GM12892 (cell line): ENCODE measurements at regions not wholly inside any gene's neighbourhood (a gene's known extent, or its start where the extent isn't known, plus 50 kb on each side); places are given as distances from the start of the nearest gene placed in this dataset.
"Not testable (repeated sequence)": the region's sequence is repeated elsewhere in the genome, so short reads cannot be mapped to it uniquely, and the experiment has no call there.

Source experiments
- DNase-seq: peaks from one replicate; pipeline ENCODE4 v3.0.0; 2011; ENCODE audit not compliant: insufficient read length
- FAIRE-seq: peaks from 2 replicates; lab custom pipeline; 2011; peaks lifted over from hg19 to GRCh38; lab: Jason Lieb, UNC
- POLR2A ChIP-seq: IDR thresholded peaks from 2 replicates; pipeline ENCODE4 v1.6.1; 2011; ENCODE audit warnings: low read depth, low read length, control low read depth
- POLR2AphosphoS5 ChIP-seq: IDR thresholded peaks from 2 replicates; pipeline ENCODE4 v1.6.1; 2011; ENCODE audit warnings: low read depth, low read length, control low read depth
- TAF1 ChIP-seq: IDR thresholded peaks from 2 replicates; pipeline ENCODE4 v1.6.1; 2011; ENCODE audit warnings: low read depth, mild to moderate bottlenecking, control low read depth, low read length, borderline replicate concordance

DNA sequence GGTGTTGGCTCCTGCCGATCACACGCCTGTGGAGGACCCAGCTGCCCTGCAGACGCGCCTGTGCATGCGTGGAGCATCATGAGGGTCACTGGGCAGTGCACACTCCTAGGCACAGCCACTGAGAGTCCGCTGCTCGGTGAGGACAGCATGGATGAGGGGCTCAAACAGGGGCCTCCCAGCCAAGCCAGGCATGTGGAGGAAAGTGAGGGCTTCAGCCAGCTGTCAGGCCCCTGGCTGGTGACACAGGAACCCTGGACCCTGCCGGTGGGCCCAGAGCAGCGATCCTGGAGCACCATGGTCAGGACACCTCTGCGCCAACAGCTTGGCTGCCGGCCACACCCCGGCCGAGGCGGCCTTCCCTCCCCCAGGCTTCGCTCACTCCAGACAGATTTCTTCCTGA is 171.2 kb downstream of the RTP5 start:
- FAIRE-seq, result no peak
- no peak for TF ChIP-seq POLR2A
- no peak for TF ChIP-seq TAF1
- TF ChIP-seq POLR2AphosphoS5, result no peak
- DNase-seq, result no peak

DNA sequence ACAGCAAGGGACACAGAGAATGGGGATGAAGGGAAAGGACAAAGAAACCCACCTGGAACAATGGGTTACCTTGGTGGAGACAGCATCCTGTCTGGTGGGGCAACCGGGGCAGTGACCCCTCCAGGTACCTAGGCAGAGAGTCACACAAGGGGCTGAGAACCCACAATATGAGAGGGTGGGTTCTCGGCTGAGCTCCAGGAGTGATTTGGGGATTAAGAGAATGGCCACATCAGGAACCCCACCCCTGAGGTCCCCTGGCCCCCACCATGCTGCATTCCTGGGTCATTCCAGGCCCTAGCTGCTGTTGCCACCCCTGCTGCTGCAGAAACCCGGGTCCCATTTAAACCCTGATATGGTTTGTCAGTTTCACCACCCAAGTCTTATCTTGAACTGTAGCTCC is 172.3 kb downstream of the RTP5 start:
- TF ChIP-seq POLR2AphosphoS5 (no peak), TAF1 (no peak), POLR2A (no peak)
- FAIRE-seq (no peak), DNase-seq (no peak)

DNA sequence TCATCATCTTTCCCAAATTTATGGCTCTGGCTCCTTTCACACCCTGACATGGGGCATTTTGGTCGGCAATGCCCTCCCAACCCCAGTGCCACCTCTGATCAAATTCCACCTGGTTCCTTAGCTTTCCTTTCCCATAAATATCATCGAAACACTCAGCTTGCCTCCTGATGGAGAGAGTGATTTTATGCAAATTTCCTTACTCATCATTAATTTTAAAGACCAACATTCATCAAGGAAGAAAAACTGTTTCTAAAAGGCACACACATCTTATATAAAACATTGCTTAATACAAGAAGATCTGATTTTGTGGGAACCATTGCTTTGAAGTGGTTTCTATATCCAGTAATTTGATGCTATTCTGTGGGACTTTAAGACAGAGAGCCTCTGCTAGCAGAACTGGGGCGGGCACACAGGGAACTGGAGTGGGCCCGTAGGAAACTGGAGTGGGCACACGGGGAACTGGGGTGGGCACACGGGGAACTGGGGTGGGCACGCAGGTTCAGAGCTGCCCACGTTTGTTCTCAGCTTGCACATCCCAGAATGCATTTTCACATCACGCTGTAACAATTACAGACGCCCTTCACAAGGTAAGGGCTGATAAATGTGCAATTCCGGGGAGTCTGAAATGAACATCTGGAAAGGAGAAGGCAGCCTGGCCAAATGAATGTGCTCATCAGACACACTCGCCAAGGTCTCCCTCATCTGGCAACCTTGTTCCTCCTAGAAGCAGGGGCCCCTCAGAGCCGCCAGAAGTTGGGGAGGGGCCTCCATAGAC is 174.2 kb downstream of the RTP5 start:
- no peak for TF ChIP-seq TAF1
- no peak for TF ChIP-seq POLR2AphosphoS5
- TF ChIP-seq POLR2A, result no peak
- DNase-seq, result no peak
- no peak for FAIRE-seq

DNA sequence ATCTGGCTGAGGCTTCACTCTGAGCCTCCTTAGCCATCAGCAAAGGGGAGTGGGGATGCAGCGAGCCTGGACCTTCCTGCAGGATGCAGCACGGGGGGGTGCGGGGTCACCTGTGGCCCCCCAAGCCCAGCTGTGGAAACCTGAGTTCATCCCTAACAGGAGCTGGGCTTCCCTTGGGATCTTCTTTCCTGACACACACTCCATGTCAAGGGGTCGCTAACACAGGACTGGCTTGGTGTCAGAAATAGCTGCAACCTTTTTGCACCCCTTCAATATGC is 174.7 kb downstream of the RTP5 start:
- no peak for TF ChIP-seq TAF1
- TF ChIP-seq POLR2AphosphoS5, result no peak
- no peak for TF ChIP-seq POLR2A
- no peak for FAIRE-seq
- no peak for DNase-seq

DNA sequence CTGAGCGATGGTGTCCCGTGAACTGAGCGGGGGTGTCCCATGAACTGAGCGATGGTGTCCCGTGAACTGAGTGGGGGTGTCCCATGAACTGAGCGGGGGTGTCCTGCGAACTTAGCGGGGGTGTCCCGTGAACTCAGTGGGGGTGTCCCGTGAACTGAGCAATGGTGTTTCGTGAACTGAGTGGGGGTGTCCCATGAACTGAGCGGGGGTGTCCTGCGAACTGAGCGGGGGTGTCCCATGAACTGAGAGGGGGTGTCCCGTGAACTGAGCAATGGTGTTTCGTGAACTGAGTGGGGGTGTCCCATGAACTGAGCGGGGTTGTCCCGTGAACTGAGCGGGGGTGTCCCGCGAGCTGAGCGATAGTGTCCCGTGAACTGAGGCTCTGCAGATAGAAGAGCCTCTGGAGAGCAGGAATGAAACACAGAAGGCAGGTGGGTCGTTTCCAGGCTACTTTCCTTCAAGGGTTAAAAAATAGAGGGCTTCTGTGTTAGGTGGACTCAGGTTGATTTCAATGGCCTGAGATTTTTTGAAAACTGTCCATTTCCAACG is 176.1 kb downstream of the RTP5 start:
- not testable (repeated sequence) for FAIRE-seq, DNase-seq

DNA sequence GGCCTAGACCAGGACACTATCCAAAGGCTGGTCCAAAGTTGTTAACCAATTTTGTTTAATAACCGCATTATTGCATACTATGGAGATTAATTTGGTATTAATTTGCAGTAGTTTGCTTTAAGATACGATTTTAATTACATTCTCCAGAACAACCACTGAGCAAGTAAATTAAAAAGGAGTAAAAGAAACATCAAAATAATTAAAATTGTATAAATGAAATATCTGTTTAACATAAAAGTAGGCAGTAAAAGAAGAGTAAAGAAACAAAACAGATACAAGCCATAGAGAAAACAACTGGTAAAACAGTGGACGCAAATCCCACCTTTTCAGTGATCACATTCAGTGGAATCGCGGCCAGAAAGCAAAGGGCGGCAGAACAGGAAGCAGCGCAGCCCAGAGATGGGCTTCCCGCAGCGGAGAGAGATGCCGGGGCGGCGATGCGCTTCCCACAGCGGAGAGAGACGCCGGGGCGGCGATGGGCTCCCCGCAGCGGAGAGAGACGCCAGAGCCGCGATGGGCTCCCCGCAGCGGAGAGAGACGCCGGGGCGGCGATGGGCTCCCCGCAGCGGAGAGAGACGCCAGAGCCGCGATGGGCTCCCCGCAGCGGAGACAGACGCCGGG is 176.8 kb downstream of the RTP5 start:
- DNase-seq (no peak), FAIRE-seq (no peak)
- TF ChIP-seq POLR2AphosphoS5 (no peak), POLR2A (no peak), TAF1 (no peak)

DNA sequence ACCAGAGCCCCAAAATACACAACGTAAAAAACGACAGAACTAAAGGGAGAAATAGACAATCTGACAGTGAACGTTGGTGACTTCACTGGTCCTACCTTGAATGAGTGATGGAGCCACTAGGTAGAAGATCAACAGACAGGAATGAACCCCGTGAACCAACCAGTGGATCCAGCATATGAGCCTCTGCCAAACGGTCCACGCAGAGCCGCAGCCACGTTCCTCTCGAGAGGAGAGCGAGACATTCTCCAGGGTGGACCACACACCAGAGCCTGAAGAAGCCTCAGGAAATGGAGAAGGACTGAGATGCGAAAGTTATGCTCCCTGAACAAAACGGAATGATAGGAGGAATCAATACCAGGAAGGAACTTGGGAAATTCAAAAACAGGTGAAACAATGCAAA is 178.4 kb downstream of the RTP5 start:
- TF ChIP-seq TAF1, result no peak
- TF ChIP-seq POLR2AphosphoS5, result no peak
- no peak for TF ChIP-seq POLR2A
- no peak for FAIRE-seq
- no peak for DNase-seq

DNA sequence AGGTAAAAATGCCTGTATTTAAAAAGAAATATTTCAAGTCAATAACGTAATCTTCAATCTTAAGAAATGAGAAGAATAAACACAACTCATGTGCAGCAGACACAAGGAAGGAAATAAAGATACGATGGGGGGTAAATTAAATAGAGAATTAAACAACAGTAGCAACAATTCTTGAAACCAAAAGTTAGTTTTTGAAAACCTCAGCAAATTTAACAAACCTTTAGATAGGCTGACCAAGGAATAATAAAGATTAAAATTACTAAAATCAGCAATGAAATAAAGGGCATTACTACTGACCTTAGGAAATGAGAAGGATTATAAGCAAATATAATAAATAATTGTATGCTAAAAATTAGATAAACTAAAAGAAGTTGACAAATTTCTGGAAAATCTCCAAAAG is 178.9 kb downstream of the RTP5 start:
- TF ChIP-seq POLR2A, result no peak
- TF ChIP-seq POLR2AphosphoS5, result no peak
- no peak for TF ChIP-seq TAF1
- DNase-seq (no peak), FAIRE-seq (no peak)

DNA sequence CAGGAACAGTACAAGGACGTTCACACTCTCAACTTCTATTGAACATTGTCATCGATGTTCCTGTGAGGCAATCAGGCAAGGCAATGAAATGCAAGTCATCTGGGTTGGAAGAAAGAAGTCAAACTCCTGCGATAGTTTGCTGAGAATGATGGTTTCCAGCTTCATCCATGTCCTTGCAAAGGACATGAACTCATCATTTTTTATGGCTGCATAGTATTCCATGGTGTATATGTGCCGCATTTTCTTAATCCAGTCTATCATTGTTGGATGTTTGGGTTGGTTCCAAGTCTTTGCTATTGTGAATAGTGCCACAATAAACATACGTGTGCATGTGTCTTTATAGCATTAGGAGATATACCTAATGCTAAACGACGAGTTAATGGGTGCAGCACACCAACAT is 180.0 kb downstream of the RTP5 start:
- not testable (repeated sequence) for DNase-seq, FAIRE-seq

DNA sequence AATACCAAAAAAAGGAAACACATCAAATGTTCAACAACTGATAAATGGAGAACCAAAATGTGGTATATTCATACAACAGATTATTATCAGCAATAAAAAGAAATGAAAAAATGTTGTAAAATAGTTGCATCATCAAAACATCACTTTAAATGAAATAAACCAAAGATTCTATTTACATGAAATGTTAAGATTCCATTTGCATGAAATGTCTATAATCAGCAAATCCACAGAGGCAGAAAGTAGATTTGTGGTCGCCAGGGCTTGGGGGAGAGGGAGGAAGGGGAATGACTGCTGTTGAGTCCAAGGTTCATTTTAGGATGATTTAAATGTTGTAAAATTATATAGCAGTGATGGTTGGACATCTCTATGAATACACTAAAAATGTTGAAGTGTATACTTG is 181.9 kb downstream of the RTP5 start:
- DNase-seq, result no peak
- no peak for FAIRE-seq
- TF ChIP-seq POLR2AphosphoS5 (no peak), TAF1 (no peak), POLR2A (no peak)

DNA sequence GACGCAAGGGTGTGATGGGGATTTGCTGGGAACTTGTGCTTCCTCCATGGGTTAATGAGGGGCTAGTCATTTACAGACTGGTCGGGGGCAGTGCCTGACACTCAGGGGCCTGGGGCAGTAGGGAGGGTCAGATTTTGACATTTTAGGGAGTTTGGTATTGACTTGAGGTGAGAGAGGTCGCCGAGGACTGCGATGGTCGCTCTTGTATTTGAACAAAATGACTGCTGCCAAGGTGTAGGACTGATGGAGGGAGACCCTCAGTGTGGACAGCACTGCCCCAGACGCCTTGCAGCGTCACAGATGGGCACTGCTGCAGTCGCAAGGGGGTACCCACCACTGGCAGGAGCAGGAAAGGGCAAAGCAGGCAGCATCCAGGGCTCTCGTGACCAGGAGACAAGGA is 182.9 kb downstream of the RTP5 start:
- FAIRE-seq (no peak), DNase-seq (no peak)
- TF ChIP-seq POLR2AphosphoS5 (no peak), POLR2A (no peak), TAF1 (no peak)

DNA sequence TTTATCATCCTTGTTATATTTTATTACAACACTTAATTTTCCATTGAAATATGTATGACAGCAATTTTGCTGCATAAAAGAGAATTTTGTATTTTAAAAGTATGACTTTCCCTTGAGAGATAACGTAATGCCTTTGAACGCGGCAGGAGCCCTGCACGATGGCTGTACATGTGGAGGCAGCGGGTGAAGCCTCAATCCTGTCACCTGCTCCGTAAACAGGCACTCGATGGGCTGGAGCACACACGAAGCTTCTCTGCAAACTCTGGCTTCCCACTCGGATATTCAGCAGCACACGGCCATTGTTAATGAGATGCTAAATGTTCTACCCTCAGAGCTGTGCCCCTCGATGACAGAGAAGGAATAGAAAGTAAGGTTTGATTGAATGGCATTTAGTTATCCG is 184.4 kb downstream of the RTP5 start:
- TF ChIP-seq TAF1 (no peak), POLR2A (no peak), POLR2AphosphoS5 (no peak)
- no peak for DNase-seq
- no peak for FAIRE-seq

DNA sequence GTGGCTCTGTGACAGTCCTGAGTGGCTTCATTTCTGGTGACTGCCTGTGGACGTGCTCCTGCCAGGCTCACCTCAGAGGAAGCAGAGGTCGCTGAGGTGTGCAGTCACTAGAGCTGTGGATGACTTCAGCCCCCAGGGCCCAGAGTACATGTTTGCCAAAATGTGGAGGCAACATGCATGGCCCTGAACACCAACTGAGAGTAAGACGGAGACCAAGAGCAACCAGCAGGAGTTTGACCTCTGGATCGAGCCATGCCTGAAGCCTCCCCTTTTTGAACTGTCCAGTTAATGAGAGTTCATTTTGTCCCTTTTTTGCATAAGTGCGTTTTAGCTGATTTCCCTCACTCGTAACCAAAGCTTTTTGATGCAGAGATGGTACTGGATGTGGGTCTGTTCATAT is 184.9 kb downstream of the RTP5 start:
- DNase-seq, result no peak
- no peak for TF ChIP-seq TAF1
- no peak for TF ChIP-seq POLR2A
- TF ChIP-seq POLR2AphosphoS5, result no peak
- FAIRE-seq, result no peak

DNA sequence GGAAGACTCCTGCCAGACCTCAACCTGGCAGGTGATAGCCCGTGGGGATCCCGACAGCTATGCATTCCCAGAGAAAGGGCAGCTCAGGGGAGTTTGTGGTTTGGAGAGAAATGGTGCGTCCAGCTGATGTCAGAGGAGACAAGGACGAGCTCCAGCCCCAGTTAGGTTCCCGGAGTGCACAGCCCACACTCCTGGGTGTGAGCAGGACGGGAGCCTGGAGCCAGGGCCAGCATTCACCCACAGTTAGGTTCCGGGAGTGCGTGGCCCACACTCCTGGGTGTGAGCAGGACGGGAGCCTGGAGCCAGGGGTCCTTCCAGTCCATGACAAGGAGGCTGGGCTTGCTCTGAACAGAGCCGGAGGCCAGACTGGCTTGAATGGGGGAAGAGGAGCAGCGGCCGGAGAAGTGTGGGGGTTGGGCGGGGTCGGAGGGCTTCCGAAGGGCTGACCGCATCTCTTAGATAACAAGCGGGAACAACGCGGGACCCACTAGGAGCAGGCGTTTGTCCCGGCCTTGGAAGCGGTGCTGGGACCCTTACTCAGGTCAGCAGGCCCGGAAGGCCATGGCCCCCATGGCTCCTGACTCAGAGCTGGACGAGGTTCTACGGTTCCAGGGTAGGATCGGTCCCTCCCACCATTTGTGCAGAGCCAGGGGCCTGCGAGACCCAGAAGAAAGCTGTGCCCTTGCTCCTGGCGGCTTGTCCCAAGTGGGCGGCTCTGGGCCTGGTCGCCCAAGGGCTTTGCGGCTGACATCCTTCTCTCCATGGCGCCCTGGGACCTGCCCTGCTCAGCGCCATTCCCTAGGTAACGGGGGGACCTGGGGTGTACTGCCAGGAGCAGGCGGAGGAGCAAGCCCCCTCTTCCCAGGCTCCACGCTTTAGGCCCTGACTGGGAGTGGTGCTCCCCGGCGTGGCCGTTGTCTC is 185.6 kb downstream of the RTP5 start:
- DNase-seq (no peak), FAIRE-seq (no peak)
- TF ChIP-seq POLR2AphosphoS5 (no peak), TAF1 (no peak), POLR2A (no peak)
